Neutrophil (primary cell): ENCODE measurements at regions not wholly inside any gene's neighbourhood (a gene's known extent, or its start where the extent isn't known, plus 50 kb on each side); places are given as distances from the start of the nearest gene placed in this dataset.
"Not testable (repeated sequence)": the region's sequence is repeated elsewhere in the genome, so short reads cannot be mapped to it uniquely, and the experiment has no call there.

ENCODE experiments used
- H3K27ac ChIP-seq: fragments of 200-600 bp; sonication (generic); 2 replicates; pipeline ENCODE4 v1.5.1; 2016; ENCODE audit warnings: mild to moderate bottlenecking, moderate library complexity
- H3K27me3 ChIP-seq: fragments of 200-600 bp; sonication (generic); 2 replicates; pipeline ENCODE4 v1.6.0; 2016; ENCODE audit warnings: mild to moderate bottlenecking
- H3K36me3 ChIP-seq: fragments of 200-600 bp; sonication (generic); 2 replicates; pipeline ENCODE4 v1.5.1; 2017
- H3K4me1 ChIP-seq, 2 experiments: fragments of 200-600 bp in 1 of 2; sonication (generic) in 1 of 2; 1 replicate in 1 of 2; 2 replicates in 1 of 2; pipeline versions ENCODE4 v1.5.1 to v1.6.1; 2013 to 2016; ENCODE audit warnings: low read depth in 1 of 2, low read length in 1 of 2, mild to moderate bottlenecking in 1 of 2, moderate library complexity in 1 of 2; ENCODE audit not compliant: control insufficient read depth in 1 of 2, insufficient read depth in 1 of 2
- H3K4me3 ChIP-seq, 2 experiments: fragments of 200-600 bp in 1 of 2; sonication (generic) in 1 of 2; 1 replicate in 1 of 2; 2 replicates in 1 of 2; pipeline ENCODE4 v1.5.1; 2013 to 2016; ENCODE audit warnings: low read depth in 1 of 2, low read length in 1 of 2, mild to moderate bottlenecking in 1 of 2, moderate library complexity in 1 of 2
- H3K9me3 ChIP-seq: fragments of 200-600 bp; sonication (generic); 2 replicates; pipeline ENCODE4 v1.5.1; 2016
- TF ChIP-seq, protein P1 (sequence below): fragments of 200-600 bp; sonication (generic); IDR thresholded peaks from 2 replicates; pipeline ENCODE4 v1.5.1; 2016; ENCODE audit warnings: antibody characterized with exemption

DNA sequence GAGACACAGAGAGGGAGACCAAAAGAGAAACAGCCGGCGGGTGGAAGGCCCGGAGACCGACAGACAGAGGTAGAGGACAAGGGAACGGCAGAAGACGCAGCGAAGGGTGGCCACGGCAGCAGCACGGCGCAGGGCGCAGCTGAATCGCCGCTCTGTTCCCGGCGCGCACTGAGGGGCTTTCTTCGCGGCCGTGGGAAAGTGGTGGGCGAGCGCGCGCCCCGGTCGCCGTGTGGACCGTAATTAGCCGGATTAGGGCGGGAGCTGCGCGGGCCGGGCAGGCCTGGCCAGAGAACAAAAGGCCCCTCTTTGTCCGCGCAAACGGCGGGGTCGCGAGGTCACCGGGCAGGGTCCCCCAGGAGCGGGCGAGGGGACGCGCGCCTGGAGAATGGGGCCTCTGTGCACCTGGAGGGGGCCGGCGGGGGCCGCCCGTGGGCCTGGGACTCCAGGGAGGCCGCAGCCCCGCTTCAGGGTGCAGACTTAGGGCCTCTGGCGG lies 158.3 kb downstream of the ZFP36L2 start:
- no peaks in the 10 kb centered on the region for H3K9me3 ChIP-seq
- no peak overlapping the region for H3K4me3 ChIP-seq
- no peaks in the 10 kb centered on the region for H3K36me3 ChIP-seq
- H3K4me1 ChIP-seq = no peaks in the 10 kb centered on the region
- TF ChIP-seq, protein P1, sequence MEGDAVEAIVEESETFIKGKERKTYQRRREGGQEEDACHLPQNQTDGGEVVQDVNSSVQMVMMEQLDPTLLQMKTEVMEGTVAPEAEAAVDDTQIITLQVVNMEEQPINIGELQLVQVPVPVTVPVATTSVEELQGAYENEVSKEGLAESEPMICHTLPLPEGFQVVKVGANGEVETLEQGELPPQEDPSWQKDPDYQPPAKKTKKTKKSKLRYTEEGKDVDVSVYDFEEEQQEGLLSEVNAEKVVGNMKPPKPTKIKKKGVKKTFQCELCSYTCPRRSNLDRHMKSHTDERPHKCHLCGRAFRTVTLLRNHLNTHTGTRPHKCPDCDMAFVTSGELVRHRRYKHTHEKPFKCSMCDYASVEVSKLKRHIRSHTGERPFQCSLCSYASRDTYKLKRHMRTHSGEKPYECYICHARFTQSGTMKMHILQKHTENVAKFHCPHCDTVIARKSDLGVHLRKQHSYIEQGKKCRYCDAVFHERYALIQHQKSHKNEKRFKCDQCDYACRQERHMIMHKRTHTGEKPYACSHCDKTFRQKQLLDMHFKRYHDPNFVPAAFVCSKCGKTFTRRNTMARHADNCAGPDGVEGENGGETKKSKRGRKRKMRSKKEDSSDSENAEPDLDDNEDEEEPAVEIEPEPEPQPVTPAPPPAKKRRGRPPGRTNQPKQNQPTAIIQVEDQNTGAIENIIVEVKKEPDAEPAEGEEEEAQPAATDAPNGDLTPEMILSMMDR = no peak
- H3K27me3 ChIP-seq = no peaks in the 10 kb centered on the region
- H3K27ac ChIP-seq = no peak overlapping the region

DNA sequence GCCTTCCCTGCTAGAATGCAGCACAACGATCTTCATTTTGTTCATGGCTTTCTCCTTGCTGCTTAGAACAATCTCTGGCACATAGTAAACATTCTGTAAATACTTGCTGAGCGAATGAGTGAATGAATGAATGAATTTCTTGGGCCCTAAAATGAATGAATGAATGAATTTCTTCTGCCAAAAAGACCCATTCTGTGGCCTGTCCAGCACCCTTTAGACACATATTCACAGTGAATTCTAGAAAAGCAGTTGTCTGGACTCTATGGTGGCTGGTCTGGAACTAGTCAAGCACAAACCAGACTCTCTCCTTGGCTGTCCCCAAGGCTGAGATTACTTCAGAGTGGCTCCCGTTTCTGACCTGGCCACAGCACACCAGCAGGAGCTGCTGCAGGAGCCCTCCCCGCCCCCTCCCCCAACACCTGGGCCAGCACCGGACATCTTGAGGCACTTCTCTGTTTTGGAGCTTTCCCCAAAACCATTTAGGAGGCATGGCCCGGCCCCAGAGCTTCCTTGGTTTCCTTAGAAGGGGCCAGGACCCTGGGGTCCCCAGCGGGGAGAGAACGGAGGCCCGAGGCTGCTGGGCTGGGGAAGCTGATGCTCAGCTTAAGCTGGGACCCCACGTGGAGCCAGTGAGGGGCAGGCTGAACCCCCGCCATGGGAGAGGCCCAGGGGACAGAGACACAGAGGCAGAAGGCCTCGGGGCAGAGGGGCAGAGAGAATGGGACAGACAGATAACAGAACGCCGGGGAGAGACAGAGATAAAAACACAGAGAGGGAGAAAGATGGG lies 159.0 kb downstream of the ZFP36L2 start:
- Histone ChIP-seq H3K27ac (no peak overlapping the region), H3K4me3 (no peak overlapping the region), H3K4me1 (no peaks in the 10 kb centered on the region), H3K9me3 (no peaks in the 10 kb centered on the region), H3K27me3 (no peaks in the 10 kb centered on the region), H3K36me3 (no peaks in the 10 kb centered on the region)
- TF ChIP-seq, protein P1 = no peak

DNA sequence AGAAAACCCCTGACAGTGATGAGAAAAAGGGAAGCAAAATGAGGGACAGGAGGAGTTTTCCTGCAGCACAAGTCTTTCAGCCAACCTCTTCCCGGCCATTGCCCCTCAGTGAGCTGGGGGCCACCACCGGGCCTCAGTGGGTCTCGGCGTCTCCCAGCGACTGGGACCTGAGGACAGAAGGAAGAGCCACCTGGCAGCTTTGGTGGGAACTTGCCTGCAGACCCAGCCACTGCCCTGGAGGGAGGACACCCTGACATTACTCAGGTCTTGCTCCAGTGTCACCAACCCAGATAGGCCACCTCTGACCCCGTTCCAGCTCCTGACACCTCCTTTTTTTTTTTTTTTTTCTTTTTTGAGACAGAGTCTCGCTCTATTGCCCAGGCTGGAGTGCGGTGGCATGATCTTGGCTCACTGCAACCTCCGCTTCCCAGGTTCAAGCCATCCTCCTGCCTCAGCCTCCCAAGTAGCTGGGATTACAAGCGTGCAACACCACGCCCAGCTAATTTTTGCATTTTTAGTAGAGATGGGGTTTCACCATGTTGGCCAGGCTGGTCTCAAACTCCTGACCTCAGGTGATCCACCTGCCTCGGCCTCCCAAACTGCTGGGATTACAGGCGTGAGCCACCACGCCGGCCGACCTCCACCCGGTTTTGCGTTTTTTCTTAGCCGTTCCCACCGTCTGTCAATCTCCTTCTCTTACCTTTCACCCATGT lies 159.7 kb downstream of the ZFP36L2 start:
- not testable (repeated sequence) for H3K27ac ChIP-seq, H3K4me1 ChIP-seq, H3K36me3 ChIP-seq, H3K9me3 ChIP-seq, H3K27me3 ChIP-seq, H3K4me3 ChIP-seq

DNA sequence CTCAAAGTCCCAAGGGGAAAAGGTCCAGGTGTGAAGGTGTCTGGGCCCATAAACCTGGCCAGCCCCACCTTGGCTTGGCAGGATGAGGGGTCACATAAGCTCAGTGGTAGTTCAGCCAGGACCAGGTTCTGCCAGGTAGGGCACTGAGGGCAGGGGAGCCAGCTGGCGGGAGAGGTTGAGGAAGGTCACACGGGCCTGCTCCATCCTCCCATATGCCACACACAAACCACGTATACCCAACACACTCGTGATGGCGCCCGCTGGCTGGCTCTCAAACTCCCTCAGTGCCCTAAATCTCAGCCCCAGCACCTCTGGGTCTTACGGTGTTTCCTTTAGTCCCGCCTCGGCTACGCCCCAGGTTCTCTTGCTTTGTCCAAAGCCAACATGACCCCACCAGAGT lies 160.5 kb downstream of the ZFP36L2 start:
- no peaks in the 10 kb centered on the region for H3K36me3 ChIP-seq
- H3K27ac ChIP-seq = no peak overlapping the region
- no peaks in the 10 kb centered on the region for H3K4me1 ChIP-seq
- no peaks in the 10 kb centered on the region for H3K9me3 ChIP-seq
- TF ChIP-seq, protein P1 = no peak
- no peaks in the 10 kb centered on the region for H3K27me3 ChIP-seq
- H3K4me3 ChIP-seq = no peak overlapping the region

DNA sequence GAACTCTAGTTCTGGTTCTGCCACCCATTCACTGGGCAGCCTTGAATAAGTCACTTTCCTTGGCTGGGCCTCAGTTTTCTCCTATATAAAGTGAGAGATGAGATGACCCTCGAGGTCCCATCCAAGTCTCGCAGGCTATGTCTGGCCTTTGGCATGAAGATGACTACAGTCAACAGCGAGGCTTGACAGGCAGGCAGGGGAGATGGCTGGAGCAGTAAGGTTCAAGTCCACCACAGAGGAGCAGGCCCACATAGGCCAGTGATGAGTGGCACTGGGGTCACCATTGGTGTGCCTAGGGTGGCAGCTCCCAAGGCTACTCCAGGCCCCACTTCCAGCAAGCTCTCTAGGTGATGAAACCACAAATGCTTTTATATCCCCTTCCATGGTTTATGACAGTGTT lies 161.4 kb downstream of the ZFP36L2 start:
- Histone ChIP-seq H3K4me3 (no peak overlapping the region), H3K4me1 (no peaks in the 10 kb centered on the region), H3K27ac (no peak overlapping the region), H3K27me3 (no peaks in the 10 kb centered on the region), H3K36me3 (no peaks in the 10 kb centered on the region), H3K9me3 (no peaks in the 10 kb centered on the region)
- TF ChIP-seq, protein P1 = no peak

DNA sequence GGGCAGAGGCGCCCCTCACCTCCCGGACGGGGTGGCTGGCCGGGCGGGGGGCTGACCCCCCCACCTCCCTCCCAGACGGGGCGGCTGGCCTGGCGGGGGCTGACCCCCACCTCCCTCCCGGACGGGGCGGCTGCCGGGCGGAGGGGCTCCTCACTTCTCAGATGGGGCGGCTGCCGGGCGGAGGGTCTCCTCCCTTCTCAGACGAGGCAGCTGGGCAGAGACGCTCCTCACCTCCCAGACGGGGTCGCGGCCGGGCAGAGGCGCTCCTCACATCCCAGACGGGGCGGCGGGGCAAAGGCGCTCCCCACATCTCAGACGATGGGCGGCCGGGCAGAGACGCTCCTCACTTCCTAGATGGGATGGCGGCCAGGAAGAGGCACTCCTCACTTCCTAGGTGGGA lies 163.3 kb downstream of the ZFP36L2 start:
- not testable (repeated sequence) for H3K27me3 ChIP-seq, H3K4me1 ChIP-seq, H3K4me3 ChIP-seq, H3K9me3 ChIP-seq, H3K36me3 ChIP-seq, H3K27ac ChIP-seq
